T-helper 1 cell treated with Interleukin-12 subunit alpha and Interleukin-12 subunit beta and Interleukin-4 antibody, amounts not matched to agents 30 ng/mL and 1 ng/mL, for 36 hours (primary cell): ENCODE measurements at regions not wholly inside any gene's neighbourhood (a gene's known extent, or its start where the extent isn't known, plus 50 kb on each side); places are given as distances from the start of the nearest gene placed in this dataset.

ENCODE experiments used
- intact Hi-C: fragments of 100-400 bp; cut with micrococcal nuclease; formaldehyde crosslinking; loops from one replicate; pipeline ENCODE4 v1.15.1; 2024

DNA sequence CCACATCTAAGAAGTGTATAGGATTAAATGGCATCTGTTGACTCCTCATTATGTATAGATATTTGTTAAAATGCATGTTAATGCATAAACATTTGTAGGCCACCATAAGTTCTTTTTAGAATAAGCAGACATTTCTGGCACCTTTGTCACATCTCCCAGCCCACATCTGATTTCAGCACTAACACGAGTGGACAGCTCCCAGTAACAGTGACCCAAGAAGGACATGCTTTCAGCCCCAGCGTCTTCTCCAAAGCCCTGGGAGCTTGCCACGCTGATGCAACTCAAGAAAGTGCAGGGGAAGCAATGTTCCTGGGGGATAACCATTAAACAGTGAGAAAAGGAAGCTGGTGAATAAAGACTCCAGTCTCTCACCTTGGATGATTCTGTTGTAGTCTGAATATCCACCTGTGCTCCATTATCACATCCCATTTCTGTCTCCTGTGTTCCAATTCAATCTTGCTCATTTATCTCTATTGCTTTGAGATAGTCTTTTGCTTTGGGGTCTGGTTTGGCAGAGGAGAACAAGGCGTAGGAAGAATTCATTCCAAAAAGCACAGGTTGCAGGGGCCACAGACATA lies 182.6 kb upstream of the THSD7B start:
- intact Hi-C loops: no loop called here

GRCh38 chr2:136572335-136572734 lies 193.0 kb upstream of the THSD7B start:
- intact Hi-C loops: no loop called here

DNA sequence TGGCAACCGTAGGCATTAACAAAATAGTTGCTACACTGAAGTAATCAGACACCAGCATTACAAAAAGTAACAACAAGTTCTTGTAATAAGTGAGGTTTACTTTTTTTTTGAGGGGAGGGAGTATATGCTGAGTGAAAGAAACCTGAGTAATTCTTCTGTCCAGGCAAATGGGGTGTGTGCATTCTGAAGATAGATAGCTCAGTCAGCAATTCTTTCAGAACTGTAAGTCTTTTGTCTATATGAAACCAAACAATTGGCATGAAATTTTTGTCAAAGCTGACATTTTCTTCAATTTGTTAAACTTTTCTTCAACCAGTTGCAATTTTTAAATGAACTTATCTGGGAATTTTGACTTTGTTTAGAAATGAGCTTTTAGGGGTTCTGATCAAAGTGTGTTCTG lies 208.1 kb upstream of the THSD7B start:
- intact Hi-C loops: no loop called here

DNA sequence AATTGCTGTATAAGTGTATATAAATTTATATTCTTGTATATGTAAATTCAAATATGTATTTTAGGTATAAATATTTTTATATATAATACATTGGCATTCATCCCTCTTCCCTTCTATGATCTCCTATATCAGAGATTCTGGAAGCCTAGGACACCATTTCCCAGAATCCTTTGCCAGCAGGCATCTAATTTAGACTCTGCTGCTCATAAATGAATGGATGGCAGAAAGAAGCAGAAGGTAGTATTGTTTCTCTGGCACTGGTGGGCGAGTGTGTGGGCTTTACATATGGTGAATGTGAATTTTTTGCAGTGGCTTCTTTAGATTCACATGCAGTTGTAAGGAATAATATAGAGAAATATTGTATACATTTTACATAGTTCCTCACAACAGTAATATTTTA lies 215.2 kb upstream of the THSD7B start:
- intact Hi-C loops: no loop called here

- intact Hi-C loops: no loop called here
These were observed 226.0 kb upstream of the THSD7B start for GRCh38 chr2:136539355-136539754.

DNA sequence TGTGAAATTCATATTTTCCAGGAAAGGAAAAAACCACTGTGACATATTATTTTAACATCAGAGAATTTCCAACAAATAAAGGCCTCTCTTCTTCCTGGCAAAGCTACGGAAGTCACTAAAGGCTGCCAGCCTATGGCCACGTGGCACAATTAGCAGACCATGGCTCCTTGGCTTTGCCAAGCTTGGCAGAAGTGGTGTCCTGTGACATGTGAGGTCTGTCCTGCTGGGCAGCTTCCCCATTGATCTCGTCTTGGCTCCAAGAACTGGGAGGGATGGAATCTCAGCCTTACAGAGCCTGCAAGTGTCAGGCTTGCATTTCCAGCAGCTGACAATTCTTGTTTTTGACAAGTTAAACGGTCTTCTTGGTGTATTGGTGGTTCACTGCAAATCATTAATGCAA lies 226.9 kb upstream of the THSD7B start:
- intact Hi-C loops: no loop called here

DNA sequence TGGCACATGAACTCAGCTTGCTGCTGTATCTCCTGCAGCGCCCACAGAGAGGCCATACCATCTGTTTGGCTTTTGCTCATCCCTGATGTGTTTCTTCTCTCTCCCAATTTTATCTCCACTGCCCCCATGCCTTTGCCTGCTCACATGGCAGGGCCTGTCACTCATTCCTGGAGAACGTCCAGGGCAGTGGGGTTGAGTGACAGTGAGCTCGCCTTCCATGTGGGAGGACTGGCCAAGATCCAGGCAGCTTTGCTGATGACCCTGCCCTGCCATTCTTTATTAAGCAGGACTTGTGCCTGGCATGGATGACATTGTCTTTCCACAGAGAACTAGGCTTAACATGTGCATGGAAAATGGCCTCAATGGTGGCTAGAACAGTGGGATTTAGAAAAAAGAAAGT lies 230.5 kb upstream of the THSD7B start:
- intact Hi-C loops: no loop called here

- intact Hi-C loops: no loop called here
These were observed 233.2 kb upstream of the THSD7B start for GRCh38 chr2:136532171-136532570.

DNA sequence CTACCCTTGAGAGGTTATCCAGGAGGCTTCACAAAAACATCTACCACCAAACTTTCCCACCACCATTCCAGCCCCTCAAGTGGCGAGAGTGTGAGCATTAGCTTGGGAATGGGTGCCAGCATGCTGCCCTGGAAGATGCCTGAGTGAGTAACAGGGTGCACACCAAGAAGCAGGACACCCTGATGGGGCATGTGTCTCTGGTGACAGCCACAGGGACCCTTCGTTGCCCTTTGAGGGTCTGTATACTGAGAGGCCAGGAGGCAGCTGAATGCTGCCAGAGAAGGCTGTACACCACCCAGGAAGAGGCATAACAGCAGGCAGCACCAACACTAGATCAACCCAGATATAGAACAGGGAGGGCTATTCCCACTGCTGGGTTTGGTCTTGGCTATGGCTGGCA lies 233.6 kb upstream of the THSD7B start:
- intact Hi-C loops: no loop called here

GRCh38 chr2:136530146-136530545 lies 235.2 kb upstream of the THSD7B start:
- intact Hi-C loops: no loop called here

- intact Hi-C loops: no loop called here
These were observed 237.8 kb upstream of the THSD7B start for GRCh38 chr2:136527560-136527959.

DNA sequence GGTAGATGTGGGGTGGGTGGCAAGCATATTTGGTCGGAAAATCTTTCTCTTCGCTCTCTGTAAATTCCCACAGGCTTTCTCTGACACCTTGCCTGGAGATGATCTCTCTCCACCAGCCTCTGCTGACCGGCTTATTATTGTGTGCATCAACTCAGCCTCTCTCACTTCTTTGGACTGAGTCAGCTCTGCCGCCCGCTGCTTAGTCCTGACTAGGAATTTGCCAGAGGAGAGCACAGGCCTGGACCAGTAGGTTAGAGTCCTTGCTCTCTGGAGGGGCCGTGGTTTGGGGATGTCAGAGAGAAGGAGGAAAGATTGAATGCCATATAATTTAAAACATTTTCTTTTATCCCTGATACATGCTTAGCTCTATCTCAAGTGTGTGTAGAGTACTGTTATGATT lies 242.6 kb upstream of the THSD7B start:
- intact Hi-C loops: no loop called here

DNA sequence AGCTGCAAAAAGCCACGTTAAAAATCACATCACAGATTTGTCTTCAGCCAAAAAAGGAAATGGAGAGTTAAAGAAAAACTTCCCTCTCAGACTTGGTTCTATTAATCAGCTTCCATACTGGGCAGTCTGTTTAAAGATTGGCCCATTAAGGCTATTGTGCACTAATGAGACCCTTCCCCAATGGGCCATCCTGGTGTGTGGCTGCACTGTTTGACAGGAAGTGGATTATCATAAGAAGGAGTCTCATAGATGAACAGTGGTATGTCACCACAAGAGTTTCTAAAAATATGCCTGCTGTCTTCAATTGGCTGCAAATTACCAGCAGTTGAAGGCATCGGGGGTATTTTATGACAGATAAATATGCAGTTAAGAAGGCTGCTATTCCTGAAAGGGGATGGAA lies 247.6 kb upstream of the THSD7B start:
- intact Hi-C loops: no loop called here

GRCh38 chr2:136510244-136510643 lies 255.1 kb upstream of the THSD7B start:
- intact Hi-C loops: no loop called here

DNA sequence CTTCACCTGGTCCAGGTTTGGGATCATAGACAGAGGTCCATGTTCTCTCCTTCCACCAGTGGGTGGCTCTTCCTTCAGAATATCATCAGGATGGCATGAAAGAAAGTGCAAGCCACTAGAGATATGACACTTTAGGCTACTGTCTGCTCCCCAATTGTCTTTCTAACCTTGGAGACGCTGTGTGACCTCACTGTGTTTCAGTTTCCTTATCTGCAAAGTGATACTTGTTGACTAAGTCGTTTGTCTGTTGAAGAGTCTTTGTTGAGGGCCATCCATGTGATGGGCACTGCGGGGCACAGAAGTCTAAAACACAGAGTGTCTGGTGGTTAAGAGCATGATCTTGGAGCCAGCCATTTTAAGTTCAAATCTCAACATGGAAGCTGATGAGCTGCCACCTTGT lies 259.9 kb upstream of the THSD7B start:
- intact Hi-C loops: no loop called here

- intact Hi-C loops: no loop called here
These were observed 262.7 kb upstream of the THSD7B start for GRCh38 chr2:136502660-136503059.

DNA sequence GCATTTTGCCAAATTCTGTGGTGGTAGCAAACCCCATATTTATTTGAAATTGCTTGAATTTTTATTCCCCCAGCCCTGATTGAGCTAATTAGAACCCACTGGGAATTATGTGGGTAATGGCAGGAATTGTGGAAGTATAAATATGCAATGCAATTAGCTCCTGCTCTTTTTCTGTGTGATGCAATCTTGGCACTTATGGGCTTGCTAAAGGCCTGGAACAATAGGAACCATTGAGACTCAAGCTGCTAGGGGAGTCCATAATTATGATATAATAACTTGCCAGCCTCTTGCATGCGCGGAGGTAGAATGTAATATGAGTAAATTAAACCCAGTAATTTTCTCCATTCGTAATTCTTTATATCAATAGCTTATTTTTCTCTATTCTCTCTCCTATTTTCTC lies 267.6 kb upstream of the THSD7B start:
- intact Hi-C loops: no loop called here

DNA sequence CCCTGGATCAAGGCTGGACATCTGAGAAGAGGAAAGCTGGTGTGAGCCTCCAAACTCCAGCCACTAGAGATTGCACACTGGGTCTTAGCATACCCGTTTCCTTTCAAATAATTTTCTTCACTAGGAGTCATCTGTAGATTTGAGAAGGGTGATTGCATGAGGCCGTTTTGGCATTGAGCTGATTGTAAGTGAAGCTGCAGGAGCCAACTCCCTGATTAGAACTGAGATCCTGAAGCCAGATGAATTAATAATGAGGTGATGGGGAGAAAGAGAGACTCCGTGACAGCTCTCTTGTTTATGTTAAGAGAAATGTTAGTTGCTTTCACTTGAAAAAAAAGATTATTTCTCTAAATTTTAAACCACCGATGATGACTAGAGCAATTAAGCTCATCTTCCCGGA lies 268.4 kb upstream of the THSD7B start:
- intact Hi-C loops: no loop called here

DNA sequence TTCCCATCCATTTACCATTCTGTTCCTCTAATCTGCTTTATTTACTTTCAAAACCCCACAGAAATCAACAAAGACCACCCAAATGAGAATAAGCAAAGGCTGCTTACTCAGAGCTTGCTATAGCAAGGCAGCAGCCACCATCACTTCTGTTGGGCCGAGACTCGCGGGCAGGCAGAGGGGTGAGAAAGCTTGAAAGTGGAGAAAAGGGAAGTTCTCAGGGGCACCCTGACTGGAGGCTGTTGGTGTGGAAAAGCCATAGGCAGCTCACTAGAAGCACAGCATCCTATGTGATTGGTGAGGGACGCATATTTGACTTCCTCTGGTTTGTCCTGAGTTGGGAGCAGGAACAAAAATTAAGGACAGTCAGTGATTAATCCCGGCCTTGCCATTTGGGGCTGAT lies 269.7 kb upstream of the THSD7B start:
- intact Hi-C loops: no loop called here

GRCh38 chr2:136492901-136493300 lies 272.4 kb upstream of the THSD7B start:
- intact Hi-C loops: no loop called here

GRCh38 chr2:136490100-136490499 lies 275.2 kb upstream of the THSD7B start:
- intact Hi-C loops: no loop called here

- intact Hi-C loops: no loop called here
These were observed 277.9 kb upstream of the THSD7B start for GRCh38 chr2:136487421-136487820.

DNA sequence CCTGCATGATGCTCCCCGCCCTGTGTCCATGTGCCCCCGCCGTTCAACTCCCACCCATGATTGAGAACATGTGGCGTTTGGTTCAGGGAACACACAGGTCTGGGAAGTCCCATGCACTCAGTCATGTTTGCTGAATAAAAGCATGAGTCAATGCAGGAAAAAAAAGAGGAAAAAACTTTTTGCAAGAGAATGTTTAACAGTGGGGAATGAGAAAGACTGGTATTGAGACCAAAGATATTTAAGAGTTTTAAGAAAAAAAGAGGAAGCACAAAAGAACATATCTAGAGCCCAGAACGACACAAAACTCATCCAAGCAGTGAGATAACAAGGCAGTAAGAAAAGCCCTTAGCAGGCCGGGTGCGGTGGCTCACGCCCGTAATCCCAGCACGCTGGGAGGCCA lies 279.2 kb upstream of the THSD7B start:
- intact Hi-C loops: no loop called here

GRCh38 chr2:136482966-136483365 lies 282.4 kb upstream of the THSD7B start:
- intact Hi-C loops: no loop called here
